ENCODE measurements at regions not wholly inside any gene's neighbourhood (a gene's known extent, or its start where the extent isn't known, plus 50 kb on each side); places are given as distances from the start of the nearest gene placed in this dataset.

DNA sequence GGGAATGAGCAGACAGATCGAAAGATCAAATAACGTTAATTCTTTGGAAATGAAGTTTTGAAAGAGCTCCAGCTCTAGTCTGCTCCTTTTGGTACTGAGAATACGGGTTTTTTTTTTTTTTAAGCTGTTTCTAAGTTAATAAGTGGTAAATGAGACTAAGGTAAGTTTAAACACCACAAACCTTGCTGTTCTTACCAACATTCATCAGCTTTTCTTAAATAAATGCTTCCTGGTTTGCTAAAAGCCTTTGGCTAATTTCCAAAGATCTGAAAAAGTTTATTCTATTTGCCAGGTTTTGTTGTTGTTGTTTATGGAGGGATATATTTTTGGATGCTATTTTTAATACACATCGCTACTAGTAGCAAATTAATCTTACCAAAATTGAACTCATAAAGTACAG is 55.1 kb upstream of the STXBP5 start:
- TF ChIP-seq, protein P1, sequence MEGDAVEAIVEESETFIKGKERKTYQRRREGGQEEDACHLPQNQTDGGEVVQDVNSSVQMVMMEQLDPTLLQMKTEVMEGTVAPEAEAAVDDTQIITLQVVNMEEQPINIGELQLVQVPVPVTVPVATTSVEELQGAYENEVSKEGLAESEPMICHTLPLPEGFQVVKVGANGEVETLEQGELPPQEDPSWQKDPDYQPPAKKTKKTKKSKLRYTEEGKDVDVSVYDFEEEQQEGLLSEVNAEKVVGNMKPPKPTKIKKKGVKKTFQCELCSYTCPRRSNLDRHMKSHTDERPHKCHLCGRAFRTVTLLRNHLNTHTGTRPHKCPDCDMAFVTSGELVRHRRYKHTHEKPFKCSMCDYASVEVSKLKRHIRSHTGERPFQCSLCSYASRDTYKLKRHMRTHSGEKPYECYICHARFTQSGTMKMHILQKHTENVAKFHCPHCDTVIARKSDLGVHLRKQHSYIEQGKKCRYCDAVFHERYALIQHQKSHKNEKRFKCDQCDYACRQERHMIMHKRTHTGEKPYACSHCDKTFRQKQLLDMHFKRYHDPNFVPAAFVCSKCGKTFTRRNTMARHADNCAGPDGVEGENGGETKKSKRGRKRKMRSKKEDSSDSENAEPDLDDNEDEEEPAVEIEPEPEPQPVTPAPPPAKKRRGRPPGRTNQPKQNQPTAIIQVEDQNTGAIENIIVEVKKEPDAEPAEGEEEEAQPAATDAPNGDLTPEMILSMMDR (IDR thresholded peaks at IDR 0.05), result no peak
- TF ChIP-seq EP300 (IDR thresholded peaks at IDR 0.05) (no peak), POLR2AphosphoS5 (IDR thresholded peaks at IDR 0.05) (no peak), POLR2A (IDR thresholded peaks at IDR 0.05; ENCODE audit: low read depth) (no peak)
